ENCODE measurements at regions not wholly inside any gene's neighbourhood (a gene's known extent, or its start where the extent isn't known, plus 50 kb on each side); places are given as distances from the start of the nearest gene placed in this dataset.
"Not testable (repeated sequence)": the region's sequence is repeated elsewhere in the genome, so short reads cannot be mapped to it uniquely, and the experiment has no call there.

DNA sequence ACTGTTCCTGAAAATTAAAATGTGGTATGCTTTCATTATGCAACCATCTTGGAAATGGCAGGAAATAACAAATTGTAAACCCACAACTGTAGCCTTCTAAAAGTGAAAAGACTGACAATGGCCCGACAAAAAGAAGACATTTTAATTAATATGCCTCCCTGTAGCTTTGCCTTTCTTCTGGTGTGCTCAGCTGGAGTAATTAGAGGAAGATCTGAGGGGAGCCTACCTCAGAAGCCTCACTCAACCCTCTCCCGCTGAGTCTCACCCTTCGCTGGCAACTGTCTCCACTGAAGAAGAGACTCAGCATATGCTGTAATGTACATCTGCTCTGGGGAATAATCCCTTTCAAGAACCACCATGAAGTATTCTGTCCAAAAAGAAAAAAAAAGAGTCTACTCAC lies 104.7 kb upstream of the SETMAR start:
- intact Hi-C loops (cut with DNase I), result no loop called here
- no peaks in the 10 kb centered on the region for H3K36me3 ChIP-seq
- H3K27me3 ChIP-seq (replicated peaks; ENCODE audit: insufficient read depth), result no peaks in the 10 kb centered on the region
- WGBS, result 89% methylated on average over 3 of the region's 3 CpGs
- DNase-seq (ENCODE audit: low spot score), result no peak
- TF ChIP-seq POLR2A (IDR thresholded peaks at IDR 0.05), result no peak
- TF ChIP-seq POLR2AphosphoS5 (IDR thresholded peaks at IDR 0.05), result no peak
- TF ChIP-seq, protein P1, sequence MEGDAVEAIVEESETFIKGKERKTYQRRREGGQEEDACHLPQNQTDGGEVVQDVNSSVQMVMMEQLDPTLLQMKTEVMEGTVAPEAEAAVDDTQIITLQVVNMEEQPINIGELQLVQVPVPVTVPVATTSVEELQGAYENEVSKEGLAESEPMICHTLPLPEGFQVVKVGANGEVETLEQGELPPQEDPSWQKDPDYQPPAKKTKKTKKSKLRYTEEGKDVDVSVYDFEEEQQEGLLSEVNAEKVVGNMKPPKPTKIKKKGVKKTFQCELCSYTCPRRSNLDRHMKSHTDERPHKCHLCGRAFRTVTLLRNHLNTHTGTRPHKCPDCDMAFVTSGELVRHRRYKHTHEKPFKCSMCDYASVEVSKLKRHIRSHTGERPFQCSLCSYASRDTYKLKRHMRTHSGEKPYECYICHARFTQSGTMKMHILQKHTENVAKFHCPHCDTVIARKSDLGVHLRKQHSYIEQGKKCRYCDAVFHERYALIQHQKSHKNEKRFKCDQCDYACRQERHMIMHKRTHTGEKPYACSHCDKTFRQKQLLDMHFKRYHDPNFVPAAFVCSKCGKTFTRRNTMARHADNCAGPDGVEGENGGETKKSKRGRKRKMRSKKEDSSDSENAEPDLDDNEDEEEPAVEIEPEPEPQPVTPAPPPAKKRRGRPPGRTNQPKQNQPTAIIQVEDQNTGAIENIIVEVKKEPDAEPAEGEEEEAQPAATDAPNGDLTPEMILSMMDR (IDR thresholded peaks at IDR 0.05), result no peak
- no peaks in the 10 kb centered on the region for H3K9me3 ChIP-seq
- H3K27ac ChIP-seq, result no peak overlapping the region
- no peaks in the 10 kb centered on the region for H3K4me1 ChIP-seq (replicated peaks)
- no peak overlapping the region for H3K4me3 ChIP-seq

DNA sequence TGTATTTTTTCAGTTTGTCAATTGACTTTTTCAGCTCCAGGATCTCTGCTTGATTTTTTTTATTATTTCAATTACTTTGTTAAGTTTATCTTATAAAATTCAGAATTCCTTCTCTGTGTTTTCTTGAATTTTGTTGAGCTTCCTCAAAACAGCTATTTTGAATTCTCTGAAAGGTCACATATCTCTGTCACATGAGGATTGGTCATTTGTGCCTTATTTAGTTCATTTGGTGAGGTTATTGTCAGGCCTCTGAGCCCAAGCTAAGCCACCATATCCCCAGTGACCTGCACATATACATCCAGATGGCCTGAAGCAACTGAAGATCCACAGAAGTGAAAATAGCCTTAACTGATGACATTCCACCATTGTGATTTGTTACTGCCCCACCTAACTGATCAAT lies 98.4 kb upstream of the SETMAR start:
- H3K36me3 ChIP-seq; H3K27ac ChIP-seq; H3K27me3 ChIP-seq (replicated peaks; ENCODE audit: insufficient read depth); DNase-seq (ENCODE audit: low spot score); H3K4me3 ChIP-seq; intact Hi-C loops (cut with DNase I); H3K9me3 ChIP-seq; H3K4me1 ChIP-seq (replicated peaks): not testable (repeated sequence)

DNA sequence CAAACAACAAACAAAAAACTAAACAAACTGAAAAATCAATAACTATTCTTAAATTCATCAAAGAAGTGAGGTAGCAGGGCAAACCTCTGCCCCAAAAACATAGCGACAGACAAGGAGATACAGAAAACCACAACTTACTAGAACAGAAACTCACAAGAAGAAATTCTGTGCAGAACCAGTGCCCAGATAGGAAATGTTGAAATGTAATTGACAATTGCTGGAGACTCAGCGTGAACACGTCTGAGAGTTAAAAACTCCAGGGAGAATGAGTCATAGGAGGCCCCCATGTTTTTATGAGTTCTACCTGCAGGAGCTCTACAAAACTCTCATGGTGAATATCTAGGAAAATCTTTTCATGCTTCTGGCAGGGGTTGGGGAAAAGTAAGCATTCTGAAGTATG lies 95.5 kb upstream of the SETMAR start:
- intact Hi-C loops (cut with DNase I), result no loop called here
- no peaks in the 10 kb centered on the region for H3K27me3 ChIP-seq (replicated peaks; ENCODE audit: insufficient read depth)
- H3K4me1 ChIP-seq (replicated peaks), result no peaks in the 10 kb centered on the region
- TF ChIP-seq, protein P1 (IDR thresholded peaks at IDR 0.05), result no peak
- TF ChIP-seq POLR2A (IDR thresholded peaks at IDR 0.05), result no peak
- TF ChIP-seq POLR2AphosphoS5 (IDR thresholded peaks at IDR 0.05), result no peak
- H3K36me3 ChIP-seq, result no peaks in the 10 kb centered on the region
- 43% methylated on average over 3 of the region's 3 CpGs for WGBS
- H3K4me3 ChIP-seq, result no peak overlapping the region
- no peak for DNase-seq (ENCODE audit: low spot score)
- H3K9me3 ChIP-seq, result no peaks in the 10 kb centered on the region
- no peak overlapping the region for H3K27ac ChIP-seq

DNA sequence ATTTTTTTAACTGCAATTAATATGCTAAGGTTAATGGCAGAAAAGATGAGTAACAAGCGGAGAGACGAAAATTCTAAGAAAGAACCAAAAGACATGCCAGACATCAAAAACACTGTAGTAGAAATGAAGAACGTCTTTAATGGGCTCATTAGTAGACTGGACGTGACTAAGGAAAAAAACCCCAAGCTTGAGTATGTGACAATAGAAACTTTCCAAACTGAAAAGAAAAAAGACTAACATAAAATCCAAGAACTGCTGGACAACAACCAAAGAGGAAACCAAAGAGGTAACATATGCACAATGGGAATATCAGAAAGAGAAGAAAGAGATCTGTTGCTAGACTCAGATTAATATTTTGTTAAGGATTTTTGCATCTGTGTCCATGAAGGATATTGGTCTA lies 94.6 kb upstream of the SETMAR start:
- Histone ChIP-seq H3K9me3 (no peaks in the 10 kb centered on the region), H3K4me1 (replicated peaks) (no peaks in the 10 kb centered on the region), H3K27ac (no peak overlapping the region), H3K27me3 (replicated peaks; ENCODE audit: insufficient read depth) (no peaks in the 10 kb centered on the region), H3K36me3 (no peaks in the 10 kb centered on the region), H3K4me3 (no peak overlapping the region)
- WGBS, result 50% methylated on average over 4 of the region's 4 CpGs
- DNase-seq (ENCODE audit: low spot score), result no peak
- TF ChIP-seq POLR2AphosphoS5 (IDR thresholded peaks at IDR 0.05) (no peak), POLR2A (IDR thresholded peaks at IDR 0.05) (no peak)
- TF ChIP-seq, protein P1 (IDR thresholded peaks at IDR 0.05), result no peak
- intact Hi-C loops (cut with DNase I), result no loop called here

DNA sequence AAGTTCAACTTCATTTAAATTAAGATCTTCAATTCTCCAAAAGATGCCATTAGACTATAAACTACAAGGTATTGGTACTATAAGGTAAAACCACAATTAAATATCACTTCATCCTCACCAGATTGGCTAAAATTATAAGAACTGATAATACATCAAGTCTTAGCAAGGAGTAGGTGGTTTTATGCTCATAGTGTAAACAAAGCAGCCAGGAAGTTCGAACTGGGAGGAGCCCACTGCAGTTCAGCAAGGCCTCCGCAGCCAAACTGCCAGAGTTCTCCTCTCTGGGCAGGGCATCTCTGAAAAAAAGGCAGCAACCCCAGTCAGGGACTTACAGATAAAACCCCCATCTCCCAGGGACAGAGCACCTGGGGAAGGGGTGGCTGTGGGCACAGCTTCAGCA lies 91.6 kb upstream of the SETMAR start:
- TF ChIP-seq, protein P1 (IDR thresholded peaks at IDR 0.05), result no peak
- no peak for TF ChIP-seq POLR2A (IDR thresholded peaks at IDR 0.05)
- TF ChIP-seq POLR2AphosphoS5 (IDR thresholded peaks at IDR 0.05), result no peak
- Histone ChIP-seq H3K4me3 (no peak overlapping the region), H3K9me3 (no peaks in the 10 kb centered on the region), H3K27ac (no peak overlapping the region), H3K4me1 (replicated peaks) (no peaks in the 10 kb centered on the region), H3K36me3 (no peaks in the 10 kb centered on the region), H3K27me3 (replicated peaks; ENCODE audit: insufficient read depth) (no peaks in the 10 kb centered on the region)
- WGBS, result 29% methylated on average over 2 of the region's 2 CpGs
- DNase-seq (ENCODE audit: low spot score), result no peak
- intact Hi-C loops (cut with DNase I), result no loop called here

DNA sequence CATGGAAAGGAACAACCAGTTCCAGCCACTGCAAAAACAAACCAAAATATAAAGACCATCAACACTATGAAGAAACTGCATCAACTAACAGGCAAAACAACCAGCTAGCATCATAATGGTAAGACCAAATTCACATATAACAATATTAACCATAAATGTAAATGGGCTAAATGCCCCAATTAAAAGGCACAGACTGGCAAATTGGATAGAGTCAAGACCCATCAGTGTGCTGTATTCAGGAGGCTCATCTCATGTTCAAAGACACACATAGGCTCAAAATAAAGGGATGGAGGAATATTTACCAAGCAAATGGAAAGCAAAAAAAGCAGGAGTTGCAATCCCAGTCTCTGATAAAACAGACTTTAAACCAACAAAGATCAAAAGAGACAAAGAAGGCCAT lies 89.7 kb upstream of the SETMAR start:
- H3K27ac ChIP-seq; H3K9me3 ChIP-seq; DNase-seq (ENCODE audit: low spot score); H3K36me3 ChIP-seq; H3K4me1 ChIP-seq (replicated peaks); H3K4me3 ChIP-seq; H3K27me3 ChIP-seq (replicated peaks; ENCODE audit: insufficient read depth); intact Hi-C loops (cut with DNase I): not testable (repeated sequence)
